ENCODE measurements at regions not wholly inside any gene's neighbourhood (a gene's known extent, or its start where the extent isn't known, plus 50 kb on each side); places are given as distances from the start of the nearest gene placed in this dataset.

DNA sequence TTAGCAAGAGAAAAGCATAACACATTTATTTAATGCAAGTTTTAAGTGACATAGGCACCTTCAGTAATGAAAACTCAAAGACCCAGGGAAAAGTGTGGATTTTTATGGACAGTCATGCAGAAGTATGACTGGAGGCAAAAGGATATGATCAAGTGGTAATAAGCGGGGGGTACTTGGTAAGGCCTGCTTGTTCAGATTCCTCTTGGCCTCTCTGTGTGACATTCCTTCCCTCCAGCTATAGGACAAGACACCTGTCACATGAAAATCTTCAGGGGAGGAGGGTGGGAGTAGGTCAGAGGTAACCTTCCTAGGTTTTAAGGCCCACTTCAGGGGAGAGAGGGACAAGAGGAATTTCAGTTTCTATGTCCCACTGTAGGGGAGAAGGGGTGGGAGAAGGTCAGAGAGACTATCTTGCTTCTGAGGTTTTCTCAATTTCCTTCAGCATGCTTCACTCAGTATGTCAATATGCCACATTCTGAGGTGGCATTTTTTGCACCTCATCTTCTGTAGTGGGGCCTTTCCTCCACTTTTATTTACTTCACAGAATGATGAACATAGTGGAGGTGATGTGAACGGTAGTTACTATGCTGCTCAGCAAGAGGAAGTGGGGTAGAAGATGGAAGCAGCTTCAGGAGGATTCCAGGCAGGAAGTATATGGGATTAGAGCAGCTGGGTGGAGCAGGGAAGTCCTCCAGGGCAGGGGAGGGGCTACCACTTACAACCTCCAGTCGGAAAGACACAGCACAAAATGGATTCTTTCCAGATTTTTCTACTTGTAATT is 73.2 kb upstream of the RFC3 start:
- TF ChIP-seq, protein P1, sequence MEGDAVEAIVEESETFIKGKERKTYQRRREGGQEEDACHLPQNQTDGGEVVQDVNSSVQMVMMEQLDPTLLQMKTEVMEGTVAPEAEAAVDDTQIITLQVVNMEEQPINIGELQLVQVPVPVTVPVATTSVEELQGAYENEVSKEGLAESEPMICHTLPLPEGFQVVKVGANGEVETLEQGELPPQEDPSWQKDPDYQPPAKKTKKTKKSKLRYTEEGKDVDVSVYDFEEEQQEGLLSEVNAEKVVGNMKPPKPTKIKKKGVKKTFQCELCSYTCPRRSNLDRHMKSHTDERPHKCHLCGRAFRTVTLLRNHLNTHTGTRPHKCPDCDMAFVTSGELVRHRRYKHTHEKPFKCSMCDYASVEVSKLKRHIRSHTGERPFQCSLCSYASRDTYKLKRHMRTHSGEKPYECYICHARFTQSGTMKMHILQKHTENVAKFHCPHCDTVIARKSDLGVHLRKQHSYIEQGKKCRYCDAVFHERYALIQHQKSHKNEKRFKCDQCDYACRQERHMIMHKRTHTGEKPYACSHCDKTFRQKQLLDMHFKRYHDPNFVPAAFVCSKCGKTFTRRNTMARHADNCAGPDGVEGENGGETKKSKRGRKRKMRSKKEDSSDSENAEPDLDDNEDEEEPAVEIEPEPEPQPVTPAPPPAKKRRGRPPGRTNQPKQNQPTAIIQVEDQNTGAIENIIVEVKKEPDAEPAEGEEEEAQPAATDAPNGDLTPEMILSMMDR (conservative IDR thresholded peaks at IDR 0.05 in 1 of 2, IDR thresholded peaks at IDR 0.05 in 1 of 2; ENCODE audit: extremely low read depth in 1 of 2, insufficient read depth in 1 of 2, low read depth in 1 of 2, low read length in 2 of 2): no peak
- TF ChIP-seq EZH2 (IDR thresholded peaks at IDR 0.05; ENCODE audit: borderline replicate concordance, low read length): no peak
